ENCODE measurements at regions not wholly inside any gene's neighbourhood (a gene's known extent, or its start where the extent isn't known, plus 50 kb on each side); places are given as distances from the start of the nearest gene placed in this dataset.

DNA sequence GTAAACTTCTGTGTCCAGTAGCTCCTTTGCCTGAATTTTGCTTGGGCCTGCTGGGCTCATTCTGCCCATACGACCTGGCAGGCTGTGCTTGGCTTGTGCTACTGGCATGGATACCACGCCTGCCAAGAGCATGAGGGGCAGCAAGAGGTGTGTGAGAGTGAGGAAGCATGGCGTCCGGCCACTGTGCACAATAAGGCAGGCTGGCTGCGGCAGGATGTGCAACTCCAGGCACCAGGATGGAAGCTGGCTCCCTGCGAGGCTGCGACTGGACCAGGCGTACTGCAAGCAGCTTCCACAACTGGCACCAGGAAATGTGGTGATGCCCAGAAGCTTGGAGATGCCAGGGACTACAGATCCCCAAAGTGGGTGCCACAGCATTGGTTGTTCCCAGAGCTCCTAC lies 709.3 kb downstream of the PCDH18 start:
- TF ChIP-seq CTCF (IDR thresholded peaks at IDR 0.05 in 2 of 3, conservative IDR thresholded peaks at IDR 0.05 in 1 of 3; ENCODE audit: borderline replicate concordance in 1 of 3, insufficient read depth in 1 of 3, low read depth in 2 of 3, low read length in 2 of 3) (no peak), EZH2 (IDR thresholded peaks at IDR 0.05) (no peak), YY1 (IDR thresholded peaks at IDR 0.05; ENCODE audit: extremely low read depth, insufficient replicate concordance, low read depth, low read length) (no peak), FOSL1 (IDR thresholded peaks at IDR 0.05; ENCODE audit: low read depth) (no peak), MAX (IDR thresholded peaks at IDR 0.05) (no peak), POLR2A (IDR thresholded peaks at IDR 0.05; ENCODE audit: borderline replicate concordance, extremely low read depth, insufficient read depth, insufficient read length) (no peak), EZH2phosphoT487 (IDR thresholded peaks at IDR 0.05; ENCODE audit: borderline replicate concordance) (no peak), REST (IDR thresholded peaks at IDR 0.05; ENCODE audit: low read depth) (no peak), EGR1 (IDR thresholded peaks at IDR 0.05; ENCODE audit: low read depth) (no peak), TCF7L2 (IDR thresholded peaks at IDR 0.05; ENCODE audit: borderline replicate concordance, extremely low read depth, insufficient read depth, insufficient read length) (no peak), POLR2AphosphoS5 (IDR thresholded peaks at IDR 0.05; ENCODE audit: low read depth, low read length) (no peak), ZFX (IDR thresholded peaks at IDR 0.05) (no peak)

Measured in HCT116 (cell line).